Type B pancreatic cell (in vitro differentiated cells): ENCODE measurements at regions not wholly inside any gene's neighbourhood (a gene's known extent, or its start where the extent isn't known, plus 50 kb on each side); places are given as distances from the start of the nearest gene placed in this dataset.

Source experiments
- DNase-seq: peaks from one replicate; pipeline ENCODE4 v3.0.0; 2021; ENCODE audit warnings: mixed read lengths; ENCODE audit not compliant: unreplicated experiment; ENCODE audit errors: extremely low spot score
- H3K27ac Mint-ChIP-seq: 2 replicates; pipeline ENCODE4 v1.8.0; 2021; ENCODE audit warnings: mild to moderate bottlenecking, mixed read lengths
- H3K27me3 Mint-ChIP-seq: 2 replicates; pipeline ENCODE4 v1.8.0; 2021; ENCODE audit warnings: mixed read lengths
- H3K36me3 Mint-ChIP-seq: 2 replicates; pipeline ENCODE4 v1.8.0; 2021; ENCODE audit warnings: mixed read lengths
- H3K4me1 Mint-ChIP-seq: one replicate; pipeline ENCODE4 v1.8.0; 2021; ENCODE audit warnings: mixed read lengths; ENCODE audit not compliant: unreplicated experiment
- H3K4me3 Mint-ChIP-seq: 2 replicates; pipeline ENCODE4 v1.8.0; 2021; ENCODE audit warnings: mild to moderate bottlenecking, mixed read lengths
- H3K9me3 Mint-ChIP-seq: 2 replicates; pipeline ENCODE4 v1.8.0; 2021; ENCODE audit warnings: mixed read lengths
- CTCF ChIP-seq: fragments of 200-600 bp; sonication (generic); conservative IDR thresholded peaks from 2 replicates; pipeline ENCODE4 v1.5.0; 2021; ENCODE audit warnings: antibody characterized with exemption, mild to moderate bottlenecking

DNA sequence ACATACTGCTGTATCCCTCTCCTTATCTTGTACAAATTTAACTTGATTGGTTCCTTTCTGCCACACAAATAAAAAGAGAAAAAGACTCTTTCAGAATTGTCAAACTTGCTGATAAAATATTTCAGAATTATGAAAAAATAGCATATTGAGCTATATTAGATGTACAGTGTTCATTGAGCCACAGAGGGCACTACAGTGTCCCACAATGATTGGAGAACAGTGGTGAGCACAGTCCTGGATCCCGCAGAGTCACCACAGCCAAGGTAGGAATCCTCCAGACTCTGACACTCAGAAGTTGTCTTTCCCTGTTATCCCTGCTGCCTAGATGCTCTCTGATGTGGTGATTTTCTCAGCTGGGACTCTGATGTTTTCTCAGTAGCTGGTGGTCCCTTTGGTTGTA is 1281.3 kb upstream of the ZEB2 start:
- no peak overlapping the region for H3K27ac Mint-ChIP-seq
- H3K4me3 Mint-ChIP-seq: no peak overlapping the region
- H3K9me3 Mint-ChIP-seq: peaks cover 4% of the 10 kb centered on the region
- peaks cover 11% of the 10 kb centered on the region for H3K4me1 Mint-ChIP-seq
- DNase-seq: no peak
- H3K27me3 Mint-ChIP-seq: no peaks in the 10 kb centered on the region
- H3K36me3 Mint-ChIP-seq: no peaks in the 10 kb centered on the region
- no peak for TF ChIP-seq CTCF

DNA sequence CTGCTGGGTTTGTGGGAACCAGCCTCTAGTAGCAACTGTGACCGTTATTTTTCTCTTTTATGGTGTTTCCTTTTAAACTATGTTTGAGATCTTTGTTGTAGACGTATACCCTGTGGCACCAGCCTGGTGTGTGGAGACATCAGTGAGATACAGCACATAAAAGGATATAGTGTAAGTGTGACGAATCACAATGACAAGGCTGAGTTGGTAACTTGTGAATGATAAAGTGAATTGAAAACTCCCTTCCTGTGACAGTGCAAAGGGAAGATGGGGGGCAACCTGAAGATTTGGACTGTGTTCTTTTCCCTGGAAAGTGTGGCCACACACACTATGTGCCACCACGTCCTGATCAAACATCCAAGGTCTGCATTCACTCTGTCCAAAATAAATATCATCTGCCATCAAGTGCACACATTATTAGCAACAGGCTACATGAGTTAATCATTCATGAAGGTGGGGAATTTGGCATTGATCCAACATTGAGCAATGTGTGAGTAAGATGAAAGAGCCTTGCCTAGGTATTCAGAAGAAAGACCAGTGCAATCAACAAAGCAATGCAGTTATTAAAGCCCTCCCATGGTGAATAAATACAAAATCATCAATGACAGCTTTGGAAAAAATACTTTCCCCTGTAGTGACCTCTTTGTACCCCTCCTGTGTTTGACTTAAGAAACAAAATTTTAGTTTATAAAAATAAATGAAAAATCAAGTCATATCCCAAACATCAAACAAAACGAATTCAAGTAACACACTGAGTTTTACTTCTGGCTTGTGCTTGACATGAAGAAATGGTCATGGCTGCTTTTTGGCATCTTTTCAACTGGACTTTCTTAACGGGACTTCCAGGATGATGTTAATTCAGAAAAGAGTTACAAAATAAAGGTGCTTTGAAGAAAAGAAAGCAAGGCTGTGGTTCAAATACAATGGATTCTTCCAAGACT is 1280.5 kb upstream of the ZEB2 start:
- H3K27ac Mint-ChIP-seq: no peak overlapping the region
- peaks cover 11% of the 10 kb centered on the region for H3K4me1 Mint-ChIP-seq
- H3K4me3 Mint-ChIP-seq: peak overlapping the region; percentile 31
- peaks cover 4% of the 10 kb centered on the region for H3K9me3 Mint-ChIP-seq
- TF ChIP-seq CTCF: no peak
- H3K27me3 Mint-ChIP-seq: no peaks in the 10 kb centered on the region
- DNase-seq: no peak
- H3K36me3 Mint-ChIP-seq: no peaks in the 10 kb centered on the region

DNA sequence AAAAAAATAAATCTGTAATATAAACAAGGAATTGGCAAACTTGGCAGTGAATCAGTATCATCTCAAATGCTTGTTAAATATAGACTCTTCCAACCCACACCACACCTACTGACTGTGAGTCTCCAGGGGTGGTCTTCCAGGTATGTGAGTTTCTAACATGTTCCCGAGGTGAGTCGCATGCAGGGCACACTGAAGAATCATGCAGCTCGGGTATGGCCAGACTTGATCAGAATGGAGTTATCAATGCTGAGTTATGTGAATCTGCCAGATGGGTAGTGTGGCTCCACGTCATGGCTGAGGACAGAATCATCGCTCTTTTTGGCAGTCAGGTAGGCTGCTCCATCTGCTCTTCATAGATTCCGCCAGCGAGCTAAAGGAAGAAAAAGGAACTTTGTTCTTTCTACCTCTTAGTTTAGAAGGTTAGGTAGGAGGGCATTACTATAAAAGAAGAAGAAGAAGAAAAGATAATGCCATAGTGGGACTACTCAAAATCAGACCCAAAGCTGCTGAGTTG is 1279.7 kb upstream of the ZEB2 start:
- no peak for TF ChIP-seq CTCF
- Mint-ChIP-seq H3K36me3 (no peaks in the 10 kb centered on the region), H3K4me3 (no peak overlapping the region), H3K27me3 (no peaks in the 10 kb centered on the region), H3K27ac (no peak overlapping the region), H3K9me3 (peaks cover 4% of the 10 kb centered on the region), H3K4me1 (peaks cover 11% of the 10 kb centered on the region)
- no peak for DNase-seq

DNA sequence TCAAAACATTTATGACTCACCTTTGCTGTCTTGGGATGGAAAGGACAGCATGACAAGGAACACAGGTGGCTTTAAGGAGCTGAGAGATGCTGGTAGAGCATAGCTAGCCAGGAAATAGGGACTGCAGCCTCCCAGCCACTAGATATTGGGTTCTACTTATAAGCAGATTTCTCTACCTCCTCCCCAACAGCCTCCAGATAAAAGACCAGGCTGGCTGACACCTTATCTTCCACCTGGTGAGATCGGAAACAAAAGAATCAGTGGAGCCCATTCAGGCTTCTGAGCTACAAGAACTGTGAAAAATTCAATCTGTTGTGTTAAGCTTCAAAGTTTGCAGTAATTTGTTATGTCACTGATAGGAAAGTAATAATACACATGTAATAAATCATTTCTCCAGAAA is 1278.5 kb upstream of the ZEB2 start:
- peaks cover 4% of the 10 kb centered on the region for H3K9me3 Mint-ChIP-seq
- no peaks in the 10 kb centered on the region for H3K27me3 Mint-ChIP-seq
- H3K27ac Mint-ChIP-seq: no peak overlapping the region
- no peaks in the 10 kb centered on the region for H3K36me3 Mint-ChIP-seq
- H3K4me3 Mint-ChIP-seq: no peak overlapping the region
- no peak for TF ChIP-seq CTCF
- no peak for DNase-seq
- peaks cover 11% of the 10 kb centered on the region for H3K4me1 Mint-ChIP-seq

DNA sequence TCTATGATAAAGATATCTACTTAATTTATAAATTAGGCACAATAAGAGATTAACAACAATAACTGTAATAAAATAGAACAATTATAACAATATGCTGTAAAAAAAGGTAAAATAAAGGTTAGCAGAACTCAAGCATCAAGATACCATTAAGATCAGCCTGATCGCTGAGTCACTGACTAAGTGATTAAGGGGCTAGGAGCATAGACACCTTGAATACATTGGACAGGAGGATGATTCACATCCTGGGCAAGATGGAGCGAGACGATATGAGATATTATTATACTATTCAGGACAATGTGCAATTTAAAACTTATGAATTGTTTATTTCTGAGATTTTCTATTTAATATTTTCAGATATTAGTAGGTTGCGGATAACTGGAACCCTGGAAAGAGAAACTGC is 1277.8 kb upstream of the ZEB2 start:
- no peak for TF ChIP-seq CTCF
- no peak for DNase-seq
- no peak overlapping the region for H3K4me3 Mint-ChIP-seq
- peaks cover 4% of the 10 kb centered on the region for H3K9me3 Mint-ChIP-seq
- H3K27me3 Mint-ChIP-seq: no peaks in the 10 kb centered on the region
- no peak overlapping the region for H3K27ac Mint-ChIP-seq
- peaks cover 11% of the 10 kb centered on the region for H3K4me1 Mint-ChIP-seq
- no peaks in the 10 kb centered on the region for H3K36me3 Mint-ChIP-seq
